Ascending aorta (tissue), 2 donors: ENCODE measurements at regions not wholly inside any gene's neighbourhood (a gene's known extent, or its start where the extent isn't known, plus 50 kb on each side); places are given as distances from the start of the nearest gene placed in this dataset.

ENCODE experiments used
- DNase-seq, 2 donors: peaks; one replicate each; pipeline ENCODE4 v3.0.0-alpha.2; 2019; ENCODE audit warnings: low spot score in 2 of 2
- H3K27ac ChIP-seq, 2 donors: fragments of 200-600 bp; sonication (generic); one replicate each; pipeline ENCODE4 v1.5.1; 2016 to 2017; ENCODE audit warnings: mild to moderate bottlenecking in 1 of 2
- H3K27me3 ChIP-seq: fragments of 200-600 bp; sonication (generic); one replicate; pipeline ENCODE4 v1.5.1; 2017
- H3K36me3 ChIP-seq, 2 donors: fragments of 200-600 bp; sonication (generic); one replicate each; pipeline ENCODE4 v1.5.1; 2016
- H3K4me1 ChIP-seq, 2 donors: fragments of 200-600 bp; sonication (generic); one replicate each; pipeline ENCODE4 v1.5.1; 2016 to 2017; ENCODE audit warnings: mild to moderate bottlenecking in 1 of 2
- H3K4me3 ChIP-seq, 2 donors: fragments of 200-600 bp; sonication (generic); one replicate each; pipeline ENCODE4 v1.5.1; 2016 to 2017; ENCODE audit warnings: mild to moderate bottlenecking in 1 of 2
- H3K9me3 ChIP-seq, 2 donors: fragments of 200-600 bp; sonication (generic); one replicate each; pipeline ENCODE4 v1.5.1; 2016
- intact Hi-C: fragments of 100-400 bp; cut with DNase I; formaldehyde crosslinking; loops from one replicate; pipeline ENCODE4 v1.15.1; 2023
- TF ChIP-seq, protein P1 (sequence below), 3 experiments: fragments of 200-600 bp in 2 of 3; fragments of 450-650 bp in 1 of 3; sonication (generic) in 2 of 3; IDR thresholded peaks; one replicate each; pipeline ENCODE4 v1.5.1; 2016 to 2019; ENCODE audit warnings: antibody characterized with exemption in 3 of 3, mild to moderate bottlenecking in 1 of 3, moderate library complexity in 1 of 3

DNA sequence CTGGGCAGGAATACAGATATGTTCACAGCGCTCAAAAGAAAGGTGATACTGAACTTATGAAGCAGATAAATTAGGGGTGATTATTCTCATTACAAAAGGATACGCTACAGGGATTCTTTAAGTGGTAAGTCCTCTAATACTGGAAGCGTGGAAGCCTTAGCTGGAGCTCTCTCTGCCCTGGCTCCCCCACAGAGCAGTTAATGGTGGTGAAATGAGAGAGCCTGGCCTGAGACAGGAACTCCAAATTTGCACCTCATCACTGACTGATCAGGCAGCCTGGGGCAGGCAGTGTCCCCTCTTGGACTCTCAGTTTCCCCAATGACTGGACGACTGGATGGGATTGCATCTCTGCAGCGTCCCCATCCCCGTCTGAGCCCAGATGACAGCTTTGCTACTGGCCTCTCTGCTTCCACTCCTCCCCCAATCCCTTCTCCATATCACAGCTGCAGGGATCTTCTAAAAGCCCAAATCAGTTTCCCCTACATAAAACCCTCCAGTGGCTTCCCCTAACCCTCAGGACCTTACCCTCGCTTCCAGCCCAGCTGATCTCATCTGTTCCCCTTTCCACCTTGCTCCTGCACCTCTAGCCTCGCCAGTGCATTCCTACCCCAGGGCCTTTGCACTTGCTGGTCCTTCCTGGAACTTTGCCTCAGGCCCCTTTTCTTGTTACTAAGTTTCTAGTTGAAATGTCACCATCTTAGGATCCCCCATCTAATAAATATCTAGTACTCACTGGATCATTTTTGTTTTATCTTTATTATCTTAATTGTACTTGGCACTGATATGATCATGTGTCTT lies 171.7 kb upstream of the LHX5 start:
- TF ChIP-seq, protein P1, sequence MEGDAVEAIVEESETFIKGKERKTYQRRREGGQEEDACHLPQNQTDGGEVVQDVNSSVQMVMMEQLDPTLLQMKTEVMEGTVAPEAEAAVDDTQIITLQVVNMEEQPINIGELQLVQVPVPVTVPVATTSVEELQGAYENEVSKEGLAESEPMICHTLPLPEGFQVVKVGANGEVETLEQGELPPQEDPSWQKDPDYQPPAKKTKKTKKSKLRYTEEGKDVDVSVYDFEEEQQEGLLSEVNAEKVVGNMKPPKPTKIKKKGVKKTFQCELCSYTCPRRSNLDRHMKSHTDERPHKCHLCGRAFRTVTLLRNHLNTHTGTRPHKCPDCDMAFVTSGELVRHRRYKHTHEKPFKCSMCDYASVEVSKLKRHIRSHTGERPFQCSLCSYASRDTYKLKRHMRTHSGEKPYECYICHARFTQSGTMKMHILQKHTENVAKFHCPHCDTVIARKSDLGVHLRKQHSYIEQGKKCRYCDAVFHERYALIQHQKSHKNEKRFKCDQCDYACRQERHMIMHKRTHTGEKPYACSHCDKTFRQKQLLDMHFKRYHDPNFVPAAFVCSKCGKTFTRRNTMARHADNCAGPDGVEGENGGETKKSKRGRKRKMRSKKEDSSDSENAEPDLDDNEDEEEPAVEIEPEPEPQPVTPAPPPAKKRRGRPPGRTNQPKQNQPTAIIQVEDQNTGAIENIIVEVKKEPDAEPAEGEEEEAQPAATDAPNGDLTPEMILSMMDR (IDR thresholded peaks at IDR 0.05): no peak
- Histone ChIP-seq H3K4me1 (no peaks in the 10 kb centered on the region), H3K36me3 (no peaks in the 10 kb centered on the region), H3K9me3 (no peaks in the 10 kb centered on the region), H3K4me3 (no peak overlapping the region), H3K27me3 (no peaks in the 10 kb centered on the region), H3K27ac (no peak overlapping the region)
- DNase-seq: no peak
- intact Hi-C loops: no loop called here

- TF ChIP-seq, protein P1 (IDR thresholded peaks at IDR 0.05): no peak
- no peak overlapping the region for H3K27ac ChIP-seq
- H3K4me1 ChIP-seq: no peaks in the 10 kb centered on the region
- H3K27me3 ChIP-seq: no peaks in the 10 kb centered on the region
- no peaks in the 10 kb centered on the region for H3K9me3 ChIP-seq
- intact Hi-C loops: no loop called here
- DNase-seq: no peak
- H3K36me3 ChIP-seq: no peaks in the 10 kb centered on the region
- no peak overlapping the region for H3K4me3 ChIP-seq
These were observed 171.0 kb upstream of the LHX5 start for GRCh38 chr12:113642672-113643071.

DNA sequence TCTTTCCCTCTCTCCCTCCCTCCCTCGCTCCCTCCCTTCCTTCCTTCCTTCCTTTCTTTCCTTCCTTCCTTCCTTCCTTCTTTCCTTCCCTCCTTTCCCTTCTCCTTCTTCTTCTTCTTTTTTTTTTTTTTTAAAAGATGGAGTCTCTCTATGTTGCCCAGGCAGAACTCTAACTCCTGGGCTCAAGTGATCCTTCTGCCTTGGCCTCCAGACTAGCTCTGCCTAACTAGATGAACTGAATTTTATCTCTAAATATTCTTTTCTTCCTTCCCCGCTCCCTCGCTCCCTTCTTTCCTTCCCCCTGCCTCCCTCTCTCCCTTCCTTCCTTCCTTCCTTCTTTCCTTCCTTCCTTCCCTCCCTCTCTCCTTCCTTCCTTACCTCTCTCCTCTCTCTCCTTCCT lies 170.5 kb upstream of the LHX5 start:
- no peaks in the 10 kb centered on the region for H3K27me3 ChIP-seq
- TF ChIP-seq, protein P1 (IDR thresholded peaks at IDR 0.05): no peak
- H3K4me1 ChIP-seq: no peaks in the 10 kb centered on the region
- no peaks in the 10 kb centered on the region for H3K9me3 ChIP-seq
- no peak for DNase-seq
- no peak overlapping the region for H3K27ac ChIP-seq
- intact Hi-C loops: no loop called here
- H3K36me3 ChIP-seq: no peaks in the 10 kb centered on the region
- H3K4me3 ChIP-seq: no peak overlapping the region

DNA sequence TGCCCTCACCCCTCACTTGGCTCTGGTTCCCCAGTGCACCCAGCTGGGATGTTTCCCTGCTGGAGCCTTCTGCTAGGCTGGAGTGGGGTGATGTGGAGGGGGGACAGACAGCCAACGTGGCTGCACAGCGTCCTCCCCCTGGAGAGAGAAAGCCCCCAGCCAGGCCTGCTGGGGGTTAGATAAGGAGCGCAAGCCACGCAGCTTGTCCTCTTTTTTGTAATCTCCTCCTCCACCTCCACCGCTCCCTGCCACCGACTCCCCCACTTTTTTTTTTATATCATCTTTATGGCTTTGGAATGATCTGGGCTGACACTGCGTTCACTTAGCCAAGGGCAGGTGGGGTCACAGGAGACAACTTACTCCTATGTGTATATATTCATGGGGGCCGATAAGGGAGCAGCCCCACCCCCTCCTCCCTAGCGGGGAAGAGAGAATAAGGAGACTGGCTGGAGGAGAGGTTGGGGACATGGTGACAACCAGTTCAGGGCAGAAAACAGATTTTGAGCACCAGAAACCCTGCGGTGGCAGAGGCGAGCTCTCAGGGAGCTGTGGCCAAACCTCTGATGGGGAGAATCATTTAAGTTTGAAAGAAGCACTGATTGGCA lies 169.9 kb upstream of the LHX5 start:
- intact Hi-C loops: no loop called here
- no peaks in the 10 kb centered on the region for H3K27me3 ChIP-seq
- no peak for DNase-seq
- H3K27ac ChIP-seq: no peak overlapping the region
- no peaks in the 10 kb centered on the region for H3K4me1 ChIP-seq
- no peak overlapping the region for H3K4me3 ChIP-seq
- no peaks in the 10 kb centered on the region for H3K36me3 ChIP-seq
- TF ChIP-seq, protein P1 (IDR thresholded peaks at IDR 0.05): no peak
- H3K9me3 ChIP-seq: no peaks in the 10 kb centered on the region

GRCh38 chr12:113640837-113641236 lies 169.2 kb upstream of the LHX5 start:
- H3K4me1 ChIP-seq: no peaks in the 10 kb centered on the region
- H3K36me3 ChIP-seq: no peaks in the 10 kb centered on the region
- TF ChIP-seq, protein P1 (IDR thresholded peaks at IDR 0.05): no peak
- intact Hi-C loops: no loop called here
- H3K4me3 ChIP-seq: no peak overlapping the region
- H3K27ac ChIP-seq: no peak overlapping the region
- H3K27me3 ChIP-seq: no peaks in the 10 kb centered on the region
- no peak for DNase-seq
- H3K9me3 ChIP-seq: no peaks in the 10 kb centered on the region
